CD4-positive, alpha-beta T cell treated with Interleukin-4 for 1 hour (primary cell): ENCODE measurements at regions not wholly inside any gene's neighbourhood (a gene's known extent, or its start where the extent isn't known, plus 50 kb on each side); places are given as distances from the start of the nearest gene placed in this dataset.

Experiments used
- DNase-seq, 2 donors: peaks; one replicate each; pipeline ENCODE4 v3.0.0-alpha.2; 2020 to 2022

DNA sequence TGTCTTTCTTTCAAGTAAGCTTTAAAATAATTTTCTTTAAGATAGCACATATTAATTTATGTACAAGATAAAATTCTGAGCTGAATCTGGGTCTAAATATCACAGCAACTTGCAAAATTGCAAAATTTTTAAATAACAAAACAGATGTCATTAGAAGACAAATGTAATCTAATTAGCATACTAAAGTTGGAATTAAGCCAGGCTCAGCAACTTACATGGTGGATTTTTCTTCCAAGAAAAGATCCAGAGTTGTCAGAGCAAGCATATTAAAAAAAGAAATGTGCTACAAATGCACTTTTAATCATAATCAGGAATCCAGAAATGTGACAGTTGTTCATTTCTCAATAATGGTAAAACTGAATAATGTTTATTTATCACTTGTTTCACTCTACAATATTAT is 906.9 kb upstream of the INTU start:
- no peak for DNase-seq

DNA sequence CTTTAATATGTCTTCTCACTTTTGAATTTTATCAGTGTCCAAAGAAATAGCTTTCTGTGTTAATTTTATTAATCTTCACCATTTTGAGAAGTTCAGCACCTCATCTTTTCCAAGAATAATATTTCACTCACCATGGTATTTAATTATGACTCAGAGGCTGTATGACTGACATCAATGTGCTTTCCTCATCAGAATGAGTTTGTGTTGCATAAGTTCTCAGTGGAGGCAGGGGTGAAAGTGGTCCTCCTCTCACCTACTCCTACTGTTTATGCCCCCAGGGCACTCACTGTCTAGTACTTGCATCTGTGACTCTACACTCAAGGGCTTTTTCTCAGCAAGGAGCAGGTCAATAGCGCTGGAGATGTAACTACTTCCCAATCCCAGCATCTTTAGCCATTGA is 905.3 kb upstream of the INTU start:
- no peak for DNase-seq

GRCh38 chr4:126731062-126731461 is 901.7 kb upstream of the INTU start:
- no peak for DNase-seq

DNA sequence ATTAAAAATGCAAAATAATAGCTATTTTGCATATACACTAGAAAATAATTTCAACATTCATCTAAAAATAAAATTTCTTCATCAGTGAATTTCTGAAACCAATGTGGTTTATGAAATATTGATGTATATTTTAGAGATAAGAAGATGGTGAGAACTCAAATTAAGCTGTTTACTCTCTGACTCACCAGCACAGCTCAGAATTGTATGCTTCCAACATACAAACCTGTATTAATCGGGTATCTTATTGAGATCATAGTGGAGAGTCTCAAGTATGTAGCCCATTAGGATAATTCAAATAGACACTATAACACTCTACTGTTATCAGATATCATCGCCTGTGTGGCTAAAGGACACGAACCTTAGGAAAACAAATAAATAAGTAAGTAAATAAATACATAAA is 899.5 kb upstream of the INTU start:
- DNase-seq, result no peak

DNA sequence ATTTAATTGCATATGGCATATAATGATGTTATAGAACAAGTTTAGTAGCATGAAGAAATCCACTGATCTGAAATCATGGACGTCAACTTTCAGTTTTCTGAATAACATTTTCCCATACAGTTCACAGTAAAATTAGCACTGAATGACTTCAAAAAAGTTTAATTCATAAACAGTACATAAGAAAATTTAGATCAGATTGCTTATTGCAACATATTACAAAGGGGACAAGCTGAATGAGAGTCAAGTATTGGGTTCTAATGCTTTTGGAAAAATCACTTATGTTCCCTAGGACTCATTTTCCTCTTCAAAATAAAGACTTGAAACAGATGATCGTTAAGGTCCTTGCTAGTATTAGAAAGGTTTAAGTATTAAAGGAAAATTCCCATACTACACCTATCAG is 898.3 kb upstream of the INTU start:
- DNase-seq, result no peak

DNA sequence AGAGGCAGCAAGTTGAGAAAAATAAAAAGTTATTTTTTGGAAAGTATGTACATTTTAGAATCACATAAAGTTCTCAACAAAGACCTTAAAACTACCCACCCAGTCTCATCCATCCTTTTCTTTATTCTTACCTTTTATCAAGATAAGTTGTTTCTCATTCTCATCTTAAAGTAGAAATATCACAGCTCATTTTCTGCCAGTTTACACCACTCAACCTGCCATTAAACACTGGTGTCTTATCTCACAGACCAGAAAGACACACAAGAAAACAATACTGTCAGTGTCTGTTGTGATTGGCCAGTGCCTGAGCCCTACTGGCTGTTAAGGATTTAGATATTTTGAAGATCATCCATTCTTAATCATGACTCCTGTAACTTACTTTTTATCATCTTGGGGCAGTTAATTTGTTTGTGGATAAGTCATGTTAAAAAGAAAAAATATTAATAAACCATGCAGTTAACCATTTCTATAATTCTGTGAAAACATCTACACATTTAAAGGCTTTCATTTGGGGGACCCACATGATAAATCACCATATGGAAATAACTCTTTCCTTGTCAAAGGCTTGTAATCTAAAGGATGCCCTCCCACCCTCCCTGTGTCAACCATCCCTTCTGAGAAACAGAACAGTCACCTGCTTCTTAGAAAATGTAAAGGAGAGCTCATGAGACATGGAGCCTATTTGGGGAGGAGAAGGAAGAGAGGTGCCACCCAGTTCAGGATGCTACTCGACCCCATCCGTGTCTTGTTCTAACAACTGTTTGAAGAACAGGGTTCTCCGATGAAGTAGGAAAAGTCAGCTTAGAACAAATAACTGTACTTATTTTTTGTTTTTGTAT is 897.2 kb upstream of the INTU start:
- DNase-seq, result no peak

- no peak for DNase-seq
These were observed 896.6 kb upstream of the INTU start for GRCh38 chr4:126736133-126736518.

GRCh38 chr4:126737899-126738526 is 894.7 kb upstream of the INTU start:
- DNase-seq, result no peak

- DNase-seq, result no peak
These were observed 894.2 kb upstream of the INTU start for GRCh38 chr4:126738527-126738923.

GRCh38 chr4:126738926-126739325 is 893.8 kb upstream of the INTU start:
- DNase-seq, result no peak

DNA sequence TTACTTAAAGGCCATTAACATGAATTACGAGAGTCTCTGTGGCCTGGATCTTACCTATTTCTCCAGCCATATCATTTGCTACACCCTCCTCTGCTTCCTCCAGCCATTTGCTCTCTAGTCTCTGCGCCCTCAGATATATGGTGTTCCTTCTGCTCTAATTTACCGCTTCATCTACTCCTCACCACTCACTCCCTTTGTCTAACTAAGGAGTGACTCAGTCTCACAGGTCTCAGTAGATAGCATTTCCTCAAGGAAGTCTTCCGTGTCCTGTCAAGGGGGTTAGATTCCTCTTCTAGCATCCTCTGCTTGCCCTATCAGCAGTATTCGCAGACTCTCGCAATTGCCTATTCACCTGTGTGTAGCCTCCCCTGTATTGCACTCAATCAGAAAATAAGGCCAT is 892.1 kb upstream of the INTU start:
- no peak for DNase-seq

GRCh38 chr4:126742048-126742447 is 890.7 kb upstream of the INTU start:
- no peak for DNase-seq

DNA sequence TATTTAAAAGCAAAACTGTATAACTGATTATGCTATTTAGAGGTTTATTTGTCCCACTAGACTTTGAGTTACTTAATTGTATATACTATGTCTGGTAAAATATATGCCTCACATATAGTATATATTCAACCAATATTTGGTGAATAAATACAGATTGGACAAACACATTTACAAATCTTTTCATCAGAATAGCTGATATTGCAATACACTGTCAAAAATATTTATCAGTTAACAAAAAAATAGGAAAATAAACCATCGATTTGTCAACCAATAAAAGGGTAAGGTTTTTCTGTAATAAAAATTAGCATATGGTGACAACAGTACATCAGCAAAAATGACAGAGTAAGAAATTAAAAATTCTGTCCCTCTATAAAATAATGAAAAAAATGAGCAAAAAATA is 889.9 kb upstream of the INTU start:
- DNase-seq, result no peak

DNA sequence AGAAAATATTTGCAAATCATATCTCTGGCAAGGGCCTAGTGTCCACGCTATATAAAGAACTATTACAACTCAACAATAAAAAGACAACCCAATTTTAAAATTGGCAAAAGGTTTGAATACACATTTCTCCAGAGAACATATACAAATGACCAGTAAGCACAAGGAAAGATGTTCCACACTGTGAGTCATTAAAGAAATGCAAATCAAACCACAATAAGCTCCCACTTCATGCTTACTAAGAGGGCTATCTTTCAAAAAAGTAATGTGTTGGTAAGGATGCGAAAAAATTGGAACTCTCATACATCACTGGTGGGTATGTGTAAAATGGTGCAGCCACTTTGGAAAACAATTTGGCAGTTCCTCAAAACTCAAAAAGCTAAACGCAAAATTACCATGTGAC is 884.0 kb upstream of the INTU start:
- DNase-seq, result no peak

GRCh38 chr4:126750723-126751122 is 882.0 kb upstream of the INTU start:
- DNase-seq, result no peak

- DNase-seq, result no peak
These were observed 880.6 kb upstream of the INTU start for GRCh38 chr4:126752126-126752525.

GRCh38 chr4:126752702-126753101 is 880.1 kb upstream of the INTU start:
- no peak for DNase-seq

DNA sequence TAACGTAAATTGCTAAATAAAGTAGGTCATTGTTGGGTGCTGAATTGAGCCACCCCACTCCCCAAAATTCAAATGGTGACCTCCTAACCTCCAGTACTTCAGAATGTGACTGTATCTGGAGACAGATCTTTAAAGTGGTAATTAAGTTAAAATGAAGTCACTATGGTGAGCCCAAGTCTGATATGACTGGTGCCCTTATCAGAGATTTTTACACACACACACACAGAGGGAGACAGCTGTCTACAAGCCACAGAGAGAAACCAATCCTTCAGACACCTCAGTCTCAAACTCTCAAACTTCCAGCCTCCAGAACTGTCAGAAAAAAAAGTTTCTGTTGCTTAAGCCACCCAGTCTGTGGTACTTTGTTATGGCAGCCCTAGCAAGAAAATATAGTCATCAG is 879.2 kb upstream of the INTU start:
- DNase-seq, result no peak

- no peak for DNase-seq
These were observed 877.3 kb upstream of the INTU start for GRCh38 chr4:126755506-126755905.

GRCh38 chr4:126756050-126756829 is 876.5 kb upstream of the INTU start:
- DNase-seq, result no peak

- DNase-seq, result no peak
These were observed 875.5 kb upstream of the INTU start for GRCh38 chr4:126757219-126757618.

DNA sequence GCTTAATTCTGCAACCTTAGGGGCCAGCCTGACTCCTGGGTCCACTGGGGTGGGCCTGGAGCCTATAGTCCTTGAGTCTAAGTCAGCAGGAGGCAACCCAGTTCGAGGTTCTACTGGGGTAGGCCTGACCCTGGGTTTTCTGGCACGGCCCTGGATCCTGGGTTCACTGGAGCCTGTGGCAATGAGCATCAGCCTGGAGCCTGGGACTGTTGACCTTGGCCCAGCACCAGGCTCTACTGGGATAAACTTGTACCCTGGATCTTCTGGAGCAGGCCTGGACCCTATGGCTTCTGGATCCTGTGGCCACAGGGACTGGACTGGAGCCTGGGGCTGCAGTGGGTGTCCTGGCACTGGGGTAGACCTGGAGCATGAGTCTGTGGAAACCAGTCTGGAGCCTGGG is 874.3 kb upstream of the INTU start:
- DNase-seq, result no peak

GRCh38 chr4:126761947-126762662 is 870.7 kb upstream of the INTU start:
- DNase-seq, result no peak
